NK-92 treated with Interleukin-12 subunit alpha and Interleukin-12 subunit beta, amount 100 ng/mL, for 24 hours (cell line): ENCODE measurements at regions not wholly inside any gene's neighbourhood (a gene's known extent, or its start where the extent isn't known, plus 50 kb on each side); places are given as distances from the start of the nearest gene placed in this dataset.
A peak's percentile ranks its signal among the peaks of the same experiment; 100 is the strongest.
"Not testable (repeated sequence)": the region's sequence is repeated elsewhere in the genome, so short reads cannot be mapped to it uniquely, and the experiment has no call there.

Experiments used
- DNase-seq: peaks from one replicate; lab custom pipeline; 2025; lab: John Stamatoyannopoulos, UW

- no peak for DNase-seq
These were observed 68.3 kb upstream of the LYZL2 start for GRCh38 chr10:30697806-30698205.

GRCh38 chr10:30697221-30697620 is 67.7 kb upstream of the LYZL2 start:
- not testable (repeated sequence) for DNase-seq

GRCh38 chr10:30696416-30697185 is 67.0 kb upstream of the LYZL2 start:
- DNase-seq: not testable (repeated sequence)

- not testable (repeated sequence) for DNase-seq
These were observed 66.1 kb upstream of the LYZL2 start for GRCh38 chr10:30695481-30696236.

GRCh38 chr10:30694518-30695228 is 65.1 kb upstream of the LYZL2 start:
- no peak for DNase-seq

GRCh38 chr10:30691639-30692015 is 62.1 kb upstream of the LYZL2 start:
- DNase-seq: no peak

GRCh38 chr10:30690948-30691638 is 61.5 kb upstream of the LYZL2 start:
- not testable (repeated sequence) for DNase-seq

- DNase-seq: no peak
These were observed 58.9 kb upstream of the LYZL2 start for GRCh38 chr10:30688456-30688855.

GRCh38 chr10:30687698-30688213 is 58.2 kb upstream of the LYZL2 start:
- DNase-seq: peak; percentile 6

- no peak for DNase-seq
These were observed 57.2 kb upstream of the LYZL2 start for GRCh38 chr10:30686708-30687107.

GRCh38 chr10:30683496-30683895 is 53.9 kb upstream of the LYZL2 start:
- DNase-seq: no peak

GRCh38 chr10:30682377-30683199 is 53.0 kb upstream of the LYZL2 start:
- not testable (repeated sequence) for DNase-seq

GRCh38 chr10:30680908-30681307 is 51.4 kb upstream of the LYZL2 start:
- DNase-seq: no peak
